ENCODE measurements at regions not wholly inside any gene's neighbourhood (a gene's known extent, or its start where the extent isn't known, plus 50 kb on each side); places are given as distances from the start of the nearest gene placed in this dataset.

DNA sequence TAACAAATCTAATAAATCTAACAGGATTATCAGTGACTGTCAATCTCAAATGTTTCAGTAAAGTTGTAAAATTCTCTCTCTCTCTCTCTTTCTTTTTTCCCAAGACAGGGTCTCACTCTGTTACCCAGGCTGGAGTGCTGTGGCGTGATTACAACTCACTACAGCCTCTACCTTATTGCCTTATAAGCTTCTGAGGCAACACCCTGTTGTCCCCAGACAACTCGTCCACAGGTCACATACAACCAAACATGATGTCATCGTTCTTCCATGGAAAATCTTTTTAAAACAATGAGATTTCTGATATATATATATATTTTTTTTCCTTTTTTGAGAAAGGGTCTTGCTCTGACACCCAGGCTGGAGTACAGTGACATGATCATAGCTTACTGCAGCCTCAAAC is 151.4 kb upstream of the RGS6 start:
- no peak overlapping the region for H2BK12ac ChIP-seq (ENCODE audit: insufficient read length, low read depth, low read length)
- no peak overlapping the region for H3K56ac ChIP-seq (ENCODE audit: insufficient read length, low read depth, low read length)
- H2AK5ac ChIP-seq (ENCODE audit: insufficient read length, low read length): no peak overlapping the region
- no peak overlapping the region for H3K4me2 ChIP-seq (ENCODE audit: insufficient read depth, insufficient read length, low read length)
- H3T11ph ChIP-seq (ENCODE audit: low read length): no peak overlapping the region
- no peak overlapping the region for H2AFZ ChIP-seq (ENCODE audit: low read length)
- no peak overlapping the region for H3K14ac ChIP-seq (ENCODE audit: insufficient read depth, low read length)
- Mint-ChIP-seq H3K27me3 (ENCODE audit: low read depth) (no peaks in the 10 kb centered on the region; the same call in 1 of the 2 replicates), H3K27ac (no peak overlapping the region), H3K9me3 (peaks cover 13 to 14% of the 10 kb centered on the region in 2 experiments), H3K4me3 (no peak overlapping the region), H3K36me3 (ENCODE audit: insufficient read depth in 1 of 3, low read depth in 3 of 3) (peaks cover 0 to 14% (median 11%) of the 10 kb centered on the region in 3 experiments; a peak in 5 of 7 replicates), H3K4me1 (peaks cover 23 to 32% of the 10 kb centered on the region in 2 experiments)
- H3K27me3 ChIP-seq (ENCODE audit: insufficient read depth, low read length): no peaks in the 10 kb centered on the region
- DNase-seq: no peak
- H3K4ac ChIP-seq (ENCODE audit: low read depth, low read length): no peak overlapping the region
- H2BK15ac ChIP-seq (ENCODE audit: low read depth, low read length): no peak overlapping the region
- H3K23ac ChIP-seq (ENCODE audit: insufficient read length, low read depth, low read length): no peak overlapping the region
- no peak overlapping the region for H4K5ac ChIP-seq (ENCODE audit: insufficient read length, low read depth, low read length)
- no peaks in the 10 kb centered on the region for H3K9me3 ChIP-seq (ENCODE audit: control insufficient read depth, low read depth, low read length)
- no peak overlapping the region for H3K9ac ChIP-seq (ENCODE audit: extremely low read depth, insufficient read length, low read length)
- H2BK120ac ChIP-seq (ENCODE audit: low read depth, low read length, poor library complexity, severe bottlenecking): no peak overlapping the region
- no peaks in the 10 kb centered on the region for H3K79me2 ChIP-seq (ENCODE audit: insufficient read depth, low read length)
- no peaks in the 10 kb centered on the region for H3K79me1 ChIP-seq (ENCODE audit: insufficient read depth, low read depth, low read length, poor library complexity, severe bottlenecking)
- no peak overlapping the region for H2BK5ac ChIP-seq (ENCODE audit: insufficient read length, low read length)
- TF ChIP-seq, protein P1, sequence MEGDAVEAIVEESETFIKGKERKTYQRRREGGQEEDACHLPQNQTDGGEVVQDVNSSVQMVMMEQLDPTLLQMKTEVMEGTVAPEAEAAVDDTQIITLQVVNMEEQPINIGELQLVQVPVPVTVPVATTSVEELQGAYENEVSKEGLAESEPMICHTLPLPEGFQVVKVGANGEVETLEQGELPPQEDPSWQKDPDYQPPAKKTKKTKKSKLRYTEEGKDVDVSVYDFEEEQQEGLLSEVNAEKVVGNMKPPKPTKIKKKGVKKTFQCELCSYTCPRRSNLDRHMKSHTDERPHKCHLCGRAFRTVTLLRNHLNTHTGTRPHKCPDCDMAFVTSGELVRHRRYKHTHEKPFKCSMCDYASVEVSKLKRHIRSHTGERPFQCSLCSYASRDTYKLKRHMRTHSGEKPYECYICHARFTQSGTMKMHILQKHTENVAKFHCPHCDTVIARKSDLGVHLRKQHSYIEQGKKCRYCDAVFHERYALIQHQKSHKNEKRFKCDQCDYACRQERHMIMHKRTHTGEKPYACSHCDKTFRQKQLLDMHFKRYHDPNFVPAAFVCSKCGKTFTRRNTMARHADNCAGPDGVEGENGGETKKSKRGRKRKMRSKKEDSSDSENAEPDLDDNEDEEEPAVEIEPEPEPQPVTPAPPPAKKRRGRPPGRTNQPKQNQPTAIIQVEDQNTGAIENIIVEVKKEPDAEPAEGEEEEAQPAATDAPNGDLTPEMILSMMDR (conservative IDR thresholded peaks at IDR 0.05): no peak
- H3K18ac ChIP-seq (ENCODE audit: insufficient read length, low read depth, low read length): no peak overlapping the region
- no peaks in the 10 kb centered on the region for H3K23me2 ChIP-seq (ENCODE audit: insufficient read length, low read depth, low read length, poor library complexity, severe bottlenecking)
- H4K8ac ChIP-seq (replicated peaks; ENCODE audit: insufficient read length, low read depth, low read length): no peak overlapping the region
- H2BK20ac ChIP-seq (ENCODE audit: low read depth, low read length, poor library complexity, severe bottlenecking): no peak overlapping the region
- no peak overlapping the region for H3K27ac ChIP-seq (ENCODE audit: insufficient read length, low read depth, low read length)
- WGBS (ENCODE audit: extremely low coverage, insufficient read length, low lambda C conversion rate): no CpG with 5 or more reads among the region's 3 CpGs
- H3K4me1 ChIP-seq (ENCODE audit: insufficient read depth, low read length): peaks cover 6% of the 10 kb centered on the region
- H4K91ac ChIP-seq (ENCODE audit: insufficient read length, low read depth, low read length): no peak overlapping the region
- no peaks in the 10 kb centered on the region for H4K20me1 ChIP-seq (ENCODE audit: control insufficient read depth, insufficient read depth, insufficient read length)
